ENCODE measurements at regions not wholly inside any gene's neighbourhood (a gene's known extent, or its start where the extent isn't known, plus 50 kb on each side); places are given as distances from the start of the nearest gene placed in this dataset.

- TF ChIP-seq, protein P1, sequence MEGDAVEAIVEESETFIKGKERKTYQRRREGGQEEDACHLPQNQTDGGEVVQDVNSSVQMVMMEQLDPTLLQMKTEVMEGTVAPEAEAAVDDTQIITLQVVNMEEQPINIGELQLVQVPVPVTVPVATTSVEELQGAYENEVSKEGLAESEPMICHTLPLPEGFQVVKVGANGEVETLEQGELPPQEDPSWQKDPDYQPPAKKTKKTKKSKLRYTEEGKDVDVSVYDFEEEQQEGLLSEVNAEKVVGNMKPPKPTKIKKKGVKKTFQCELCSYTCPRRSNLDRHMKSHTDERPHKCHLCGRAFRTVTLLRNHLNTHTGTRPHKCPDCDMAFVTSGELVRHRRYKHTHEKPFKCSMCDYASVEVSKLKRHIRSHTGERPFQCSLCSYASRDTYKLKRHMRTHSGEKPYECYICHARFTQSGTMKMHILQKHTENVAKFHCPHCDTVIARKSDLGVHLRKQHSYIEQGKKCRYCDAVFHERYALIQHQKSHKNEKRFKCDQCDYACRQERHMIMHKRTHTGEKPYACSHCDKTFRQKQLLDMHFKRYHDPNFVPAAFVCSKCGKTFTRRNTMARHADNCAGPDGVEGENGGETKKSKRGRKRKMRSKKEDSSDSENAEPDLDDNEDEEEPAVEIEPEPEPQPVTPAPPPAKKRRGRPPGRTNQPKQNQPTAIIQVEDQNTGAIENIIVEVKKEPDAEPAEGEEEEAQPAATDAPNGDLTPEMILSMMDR (IDR thresholded peaks at IDR 0.05; ENCODE audit: low read length): no peak
- no peak for TF ChIP-seq EZH2 (IDR thresholded peaks at IDR 0.05; ENCODE audit: borderline replicate concordance, low read length)
These were observed 305.6 kb downstream of the RPS24 start for GRCh38 chr10:78339251-78339650.
